Gastroesophageal sphincter (tissue), 3 donors: ENCODE measurements at regions not wholly inside any gene's neighbourhood (a gene's known extent, or its start where the extent isn't known, plus 50 kb on each side); places are given as distances from the start of the nearest gene placed in this dataset.

Source experiments
- CTCF ChIP-seq, 4 experiments: fragments of 200-600 bp in 2 of 4; fragments of 450-650 bp in 2 of 4; sonication (generic) in 1 of 4; IDR thresholded peaks; one replicate each; pipeline ENCODE4 v1.5.1; 2017 to 2019; ENCODE audit warnings: antibody characterized with exemption in 4 of 4, mild to moderate bottlenecking in 2 of 4, moderate library complexity in 2 of 4
- EP300 ChIP-seq: sonication (generic); formaldehyde crosslinking; IDR thresholded peaks from one replicate; pipeline ENCODE4 v1.6.1; 2017; ENCODE audit warnings: antibody characterized with exemption, mild to moderate bottlenecking

GRCh38 chr14:82755923-82756322 lies 1222.3 kb upstream of the SEL1L start:
- TF ChIP-seq CTCF (IDR thresholded peaks at IDR 0.05) (no peak), EP300 (no peak)
